ENCODE measurements at regions not wholly inside any gene's neighbourhood (a gene's known extent, or its start where the extent isn't known, plus 50 kb on each side); places are given as distances from the start of the nearest gene placed in this dataset.

GRCh38 chr14:32277998-32278397, 51.1 kb upstream of the AKAP6 start:
- H2BK5ac ChIP-seq (ENCODE audit: low read depth, low read length): no peak overlapping the region
- POLR2A ChIA-PET (ENCODE audit: partially characterized antibody): no interaction called here
- 98% methylated on average over 3 of the region's 3 CpGs; no CpG with 5 or more reads in 1 of the 2 experiments for WGBS, 2 experiments (ENCODE audit: extremely low coverage in 1 of 2, insufficient coverage in 1 of 2, insufficient read length in 1 of 2, insufficient replicate concordance in 2 of 2, low coverage in 1 of 2, low lambda C conversion rate in 2 of 2, missing lambda C conversion rate in 1 of 2)
- TF ChIP-seq PHF8 (conservative IDR thresholded peaks at IDR 0.05; ENCODE audit: low read depth, low read length): no peak
- no peak for TF ChIP-seq GTF2F1 (IDR thresholded peaks at IDR 0.05; ENCODE audit: borderline replicate concordance, low read depth, low read length)
- TF ChIP-seq TAF1 (IDR thresholded peaks at IDR 0.05; ENCODE audit: low read depth, low read length): no peak
- TF ChIP-seq TCF12 (IDR thresholded peaks at IDR 0.05; ENCODE audit: low read depth, low read length): no peak
- TF ChIP-seq CREB1 (IDR thresholded peaks at IDR 0.05): no peak
- no peak for TF ChIP-seq ATF3 (IDR thresholded peaks at IDR 0.05; ENCODE audit: insufficient read depth, low read depth, low read length)
- TF ChIP-seq SAP30 (IDR thresholded peaks at IDR 0.05; ENCODE audit: insufficient read depth, insufficient replicate concordance, low read length): no peak
- TF ChIP-seq SIRT6 (IDR thresholded peaks at IDR 0.05; ENCODE audit: low read length): no peak
- TF ChIP-seq JUND (IDR thresholded peaks at IDR 0.05; ENCODE audit: low read length): no peak
- TF ChIP-seq CTBP2 (IDR thresholded peaks at IDR 0.05; ENCODE audit: borderline replicate concordance, insufficient read depth, insufficient read length, low read length): no peak
- no peak for TF ChIP-seq RBBP5 (IDR thresholded peaks at IDR 0.05; ENCODE audit: borderline replicate concordance, low read depth, low read length)
- no peak for TF ChIP-seq NANOG (IDR thresholded peaks at IDR 0.05; ENCODE audit: insufficient read depth, low read depth, low read length, poor library complexity, severe bottlenecking)
- no peak for TF ChIP-seq CHD1 (IDR thresholded peaks at IDR 0.05; ENCODE audit: low read depth, low read length)
- no peak for TF ChIP-seq KDM1A (IDR thresholded peaks at IDR 0.05; ENCODE audit: borderline replicate concordance, low read length)
- TF ChIP-seq RFX5 (IDR thresholded peaks at IDR 0.05; ENCODE audit: borderline replicate concordance, low read depth, low read length): no peak

More at GRCh38 chr14:32277998-32278397, 51.1 kb upstream of the AKAP6 start:
- H3K18ac ChIP-seq (ENCODE audit: extremely low read depth, low read length): no peak overlapping the region
- CTCF ChIA-PET (ENCODE audit: partially characterized antibody): no interaction called here
- no peaks in the 10 kb centered on the region for H3K79me2 ChIP-seq (ENCODE audit: control insufficient read depth in 1 of 2, insufficient read depth in 2 of 2, low read length in 2 of 2)
- no peaks in the 10 kb centered on the region for H4K20me1 ChIP-seq (replicated peaks in 1 of 2; ENCODE audit: control insufficient read depth in 1 of 2, insufficient read depth in 2 of 2, low read length in 2 of 2)
- FAIRE-seq (no peak), DNase-seq (ENCODE audit: low read depth in 1 of 2, low spot score in 2 of 2) (no peak)
- H2AK5ac ChIP-seq (ENCODE audit: low read depth, low read length): no peak overlapping the region
- H2BK120ac ChIP-seq (replicated peaks; ENCODE audit: low read depth, low read length): no peak overlapping the region
- H2AFZ ChIP-seq (ENCODE audit: low read length): no peak overlapping the region
- H3K36me3 ChIP-seq (ENCODE audit: control insufficient read depth in 2 of 4, insufficient read depth in 4 of 4, low read length in 3 of 4): no peaks in the 10 kb centered on the region
- H2BK15ac ChIP-seq (ENCODE audit: low read length): no peak overlapping the region
- no peak overlapping the region for H4K5ac ChIP-seq (ENCODE audit: insufficient read length, low read depth, low read length)
- H3K23me2 ChIP-seq (ENCODE audit: low read depth, low read length): no peaks in the 10 kb centered on the region
- no peak overlapping the region for H3K23ac ChIP-seq (ENCODE audit: insufficient read length)
- no peak overlapping the region for H3K27ac ChIP-seq (ENCODE audit: low read depth, low read length)
- H3K4me2 ChIP-seq (ENCODE audit: insufficient read depth in 1 of 2, low read depth in 2 of 2, low read length in 2 of 2): no peak overlapping the region
- no peak overlapping the region for H3K4me3 ChIP-seq (ENCODE audit: extremely low read depth in 1 of 4, insufficient read depth in 2 of 4, low read depth in 3 of 4, low read length in 4 of 4)
- H2BK20ac ChIP-seq (ENCODE audit: low read length): no peak overlapping the region
- H3K79me1 ChIP-seq (ENCODE audit: low read depth, low read length): no peaks in the 10 kb centered on the region
- no peak overlapping the region for H3K14ac ChIP-seq (ENCODE audit: insufficient read length)
- H3K4me1 ChIP-seq (replicated peaks in 1 of 4; ENCODE audit: control insufficient read depth in 3 of 4, insufficient read depth in 4 of 4, low read length in 3 of 4): no peaks in the 10 kb centered on the region
- H4K91ac ChIP-seq (replicated peaks; ENCODE audit: insufficient read length, low read length): no peak overlapping the region
- H3K9ac ChIP-seq (replicated peaks in 1 of 4; ENCODE audit: extremely low read depth in 1 of 4, low read depth in 3 of 4, low read length in 3 of 4): no peak overlapping the region
- no peaks in the 10 kb centered on the region for H3K27me3 ChIP-seq (replicated peaks in 1 of 4; ENCODE audit: control insufficient read depth in 3 of 4, extremely low read depth in 1 of 4, insufficient read depth in 3 of 4, low read length in 3 of 4)
- H3K4ac ChIP-seq (replicated peaks; ENCODE audit: insufficient read length, low read depth, low read length): no peak overlapping the region
- H4K8ac ChIP-seq (ENCODE audit: extremely low read depth, insufficient read depth, low read length): no peak overlapping the region
- no peak overlapping the region for H2BK12ac ChIP-seq (ENCODE audit: low read depth, low read length)
- no peak overlapping the region for H3K56ac ChIP-seq (replicated peaks; ENCODE audit: insufficient read length, low read depth, low read length)
- H3K9me3 ChIP-seq (ENCODE audit: insufficient read depth in 2 of 2, low read depth in 1 of 2, low read length in 1 of 2): no peaks in the 10 kb centered on the region

All from H1 (cell line).